Calu3 (cell line): ENCODE measurements at regions not wholly inside any gene's neighbourhood (a gene's known extent, or its start where the extent isn't known, plus 50 kb on each side); places are given as distances from the start of the nearest gene placed in this dataset.

Experiments used
- BruUV-seq: library from RNA; stranded (reverse); fragments of 400-500 nt; replicated peaks from 2 replicates; lab custom pipeline; 2021; lab: Mats Ljungman, UMichigan
- CTCF ChIA-PET: fragments of 300-600 bp; sonication (Branson Sonifier 250); formaldehyde crosslinking; loops from one replicate; lab custom pipeline; 2022; ENCODE audit warnings: antibody characterized with exemption; lab: Charles Lee
- DNase-seq: peaks from one replicate; pipeline ENCODE4 v3.0.0; 2022
- H3K27ac Mint-ChIP-seq: one replicate; pipeline ENCODE4 v1.8.0; 2022; ENCODE audit warnings: mixed read lengths; ENCODE audit not compliant: unreplicated experiment
- H3K27me3 Mint-ChIP-seq: one replicate; pipeline ENCODE4 v1.8.0; 2022; ENCODE audit warnings: mixed read lengths; ENCODE audit not compliant: unreplicated experiment
- H3K36me3 Mint-ChIP-seq: one replicate; pipeline ENCODE4 v1.8.0; 2022; ENCODE audit warnings: mild to moderate bottlenecking, moderate library complexity, mixed read lengths; ENCODE audit not compliant: insufficient read depth, unreplicated experiment
- H3K4me1 Mint-ChIP-seq: one replicate; pipeline ENCODE4 v1.8.0; 2022; ENCODE audit warnings: mild to moderate bottlenecking, low read depth, mixed read lengths; ENCODE audit not compliant: unreplicated experiment
- H3K4me3 Mint-ChIP-seq: one replicate; pipeline ENCODE4 v1.8.0; 2022; ENCODE audit warnings: mild to moderate bottlenecking, low read depth, moderate library complexity, mixed read lengths; ENCODE audit not compliant: unreplicated experiment
- H3K9me3 Mint-ChIP-seq: one replicate; pipeline ENCODE4 v1.8.0; 2022; ENCODE audit warnings: low read depth, mixed read lengths; ENCODE audit not compliant: unreplicated experiment
- CTCF ChIP-seq: fragments of 200-600 bp; IDR thresholded peaks from one replicate; pipeline ENCODE4 v1.8.0; 2022; ENCODE audit warnings: antibody characterized with exemption; ENCODE audit not compliant: unreplicated experiment
- intact Hi-C: fragments of 100-400 bp; cut with micrococcal nuclease; formaldehyde crosslinking; loops from one replicate; pipeline ENCODE4 v1.10.0; 2022; ENCODE audit not compliant: unreplicated experiment

- CTCF ChIA-PET = interaction anchor here (0.7 kb wide), 1 partner anchor 179 kb away, joined by 3 read pairs; no protein-coding TSS in a partner anchor
- intact Hi-C loops = no loop called here
- TF ChIP-seq CTCF = no peak
- Mint-ChIP-seq H3K36me3 (no peaks in the 10 kb centered on the region), H3K4me3 (no peak overlapping the region), H3K9me3 (peaks cover 2% of the 10 kb centered on the region), H3K27me3 (peaks cover 20% of the 10 kb centered on the region), H3K27ac (no peak overlapping the region), H3K4me1 (no peaks in the 10 kb centered on the region)
- DNase-seq = no peak
- BruUV-seq = no TSS peak
These were observed 73.2 kb upstream of the SLC14A2 start for GRCh38 chr18:45542043-45542442.

- H3K27ac Mint-ChIP-seq = no peak overlapping the region
- H3K4me1 Mint-ChIP-seq = no peaks in the 10 kb centered on the region
- H3K9me3 Mint-ChIP-seq = no peaks in the 10 kb centered on the region
- CTCF ChIA-PET = no interaction called here
- no peak for DNase-seq
- H3K27me3 Mint-ChIP-seq = peaks cover 64% of the 10 kb centered on the region
- H3K36me3 Mint-ChIP-seq = no peaks in the 10 kb centered on the region
- no peak for TF ChIP-seq CTCF
- no TSS peak for BruUV-seq
- H3K4me3 Mint-ChIP-seq = no peak overlapping the region
- intact Hi-C loops = no loop called here
These were observed 67.4 kb upstream of the SLC14A2 start for GRCh38 chr18:45547910-45548309.

- Mint-ChIP-seq H3K27me3 (peaks cover 71% of the 10 kb centered on the region), H3K9me3 (no peaks in the 10 kb centered on the region), H3K36me3 (no peaks in the 10 kb centered on the region), H3K27ac (no peak overlapping the region), H3K4me3 (no peak overlapping the region), H3K4me1 (no peaks in the 10 kb centered on the region)
- DNase-seq = no peak
- intact Hi-C loops = no loop called here
- no TSS peak for BruUV-seq
- CTCF ChIA-PET = no interaction called here
- TF ChIP-seq CTCF = no peak
These were observed 66.7 kb upstream of the SLC14A2 start for GRCh38 chr18:45548614-45549013.

- Mint-ChIP-seq H3K9me3 (no peaks in the 10 kb centered on the region), H3K27ac (no peak overlapping the region), H3K27me3 (peaks cover 78% of the 10 kb centered on the region), H3K4me1 (no peaks in the 10 kb centered on the region), H3K36me3 (no peaks in the 10 kb centered on the region), H3K4me3 (no peak overlapping the region)
- CTCF ChIA-PET = no interaction called here
- no peak for TF ChIP-seq CTCF
- intact Hi-C loops = no loop called here
- no TSS peak for BruUV-seq
- no peak for DNase-seq
These were observed 66.0 kb upstream of the SLC14A2 start for GRCh38 chr18:45549290-45549689.
